Spleen (tissue), 11 donors: ENCODE measurements at regions not wholly inside any gene's neighbourhood (a gene's known extent, or its start where the extent isn't known, plus 50 kb on each side); places are given as distances from the start of the nearest gene placed in this dataset.

Experiments used
- DNase-seq: peaks from one replicate; pipeline ENCODE4 v3.0.0-alpha.2; 2020
- H3K27ac ChIP-seq, 8 donors: fragments of 200-600 bp; sonication (generic) in 7 of 8; 1 replicate in 4 of 8; 2 replicates in 4 of 8; pipeline versions ENCODE4 v1.5.0 to v1.8.0; 2016 to 2021; ENCODE audit warnings: inconsistent platforms in 4 of 8, mild to moderate bottlenecking in 4 of 8, moderate library complexity in 1 of 8
- H3K27me3 ChIP-seq, 7 donors: fragments of 200-600 bp; sonication (generic) in 6 of 7; replicated peaks in 1 of 7; 1 replicate in 4 of 7; 2 replicates in 3 of 7; pipeline versions ENCODE4 v1.5.0 to v1.8.0; 2016 to 2021; ENCODE audit warnings: inconsistent platforms in 3 of 7, mild to moderate bottlenecking in 1 of 7
- H3K36me3 ChIP-seq, 6 donors: fragments of 200-600 bp; sonication (generic) in 5 of 6; 1 replicate in 4 of 6; 2 replicates in 2 of 6; pipeline versions ENCODE4 v1.5.0 to v1.8.0; 2016 to 2021; ENCODE audit warnings: inconsistent platforms in 2 of 6
- H3K4me1 ChIP-seq, 6 donors: fragments of 200-600 bp; sonication (generic) in 5 of 6; 1 replicate in 3 of 6; 2 replicates in 3 of 6; pipeline versions ENCODE4 v1.5.0 to v1.8.0; 2016 to 2021; ENCODE audit warnings: inconsistent platforms in 3 of 6
- H3K4me3 ChIP-seq, 8 donors: fragments of 200-600 bp; sonication (generic) in 7 of 8; 1 replicate in 4 of 8; 2 replicates in 4 of 8; pipeline versions ENCODE4 v1.5.0 to v1.8.0; 2016 to 2021; ENCODE audit warnings: inconsistent platforms in 4 of 8, mild to moderate bottlenecking in 4 of 8, moderate library complexity in 2 of 8
- H3K9me3 ChIP-seq, 8 donors: fragments of 200-600 bp; sonication (generic) in 7 of 8; 1 replicate in 4 of 8; 2 replicates in 4 of 8; pipeline versions ENCODE4 v1.5.0 to v1.8.0; 2016 to 2021; ENCODE audit warnings: inconsistent platforms in 4 of 8
- POLR2A ChIP-seq, 3 donors: fragments of 450-650 bp; IDR thresholded peaks; one replicate each; pipeline ENCODE4 v1.5.1; 2017; ENCODE audit warnings: antibody characterized with exemption in 3 of 3, mild to moderate bottlenecking in 1 of 3
- POLR2AphosphoS5 ChIP-seq, 3 donors: sonication (generic); formaldehyde crosslinking; IDR thresholded peaks; one replicate each; pipeline ENCODE4 v1.5.1; 2017; ENCODE audit warnings: antibody characterized with exemption in 3 of 3
- WGBS, 5 donors: extraction: QIAGEN DNeasy Blood & Tissue Kit in 3 of 5; methylation state at CpG; one replicate each; pipeline versions ENCODE4 v1.1.5 to v1.1.7; 2013 to 2018; 5-methylcytosine and 5-hydroxymethylcytosine counted together
- intact Hi-C: fragments of 100-400 bp; cut with DNase I; formaldehyde crosslinking; loops from one replicate; pipeline ENCODE4 v1.15.0; 2023; ENCODE audit warnings: low total_unique reads
- TF ChIP-seq, protein P1 (sequence below), 11 experiments: fragments of 200-600 bp in 7 of 11; fragments of 450-650 bp in 4 of 11; sonication (generic) in 4 of 11; IDR thresholded peaks in 8 of 11; conservative IDR thresholded peaks in 3 of 11; 1 replicate in 7 of 11; 2 replicates in 4 of 11; pipeline versions ENCODE4 v1.4.0 to v1.8.0; 2016 to 2021; ENCODE audit warnings: antibody characterized with exemption in 11 of 11, inconsistent platforms in 4 of 11, mild to moderate bottlenecking in 1 of 11
- donor health status: healthy with polysubstance abuse.
- donor health status: DM: no; HTN: no; CAD: no; lungs with moderate emphysema.
- donor health status: DM: no; HTN: no; CAD: no.
- donor health status: Bipolar disorder and iron deficiency.
- donor health status: healthy.
- donor health status: DM: no; HTN: no; CAD: no.
- donor health status: DM: yes; HTN: yes; CAD: no.

DNA sequence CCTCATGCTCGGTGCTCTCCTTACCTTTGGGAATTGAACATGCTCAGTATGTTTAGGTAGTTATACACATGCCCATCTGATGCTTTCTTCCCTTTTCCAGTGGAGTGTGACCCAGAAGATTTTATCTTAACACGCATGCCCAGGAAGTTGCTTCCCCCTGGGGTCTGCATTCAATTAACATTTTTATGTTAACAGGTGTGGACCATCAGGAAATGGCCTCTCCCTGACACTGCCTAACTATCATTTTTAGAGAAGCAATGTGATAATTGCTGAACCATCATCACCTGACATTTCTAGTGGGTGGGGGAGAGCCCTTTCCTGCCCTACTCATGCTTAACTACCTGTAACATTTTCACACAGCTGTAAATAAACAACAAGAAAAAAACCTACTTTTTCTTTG, 55.1 kb upstream of the TGFBR2 start:
- H3K4me3 ChIP-seq = no peak overlapping the region
- H3K4me1 ChIP-seq = peaks cover 0 to 17% (median 2%) of the 10 kb centered on the region in 6 donors
- TF ChIP-seq POLR2AphosphoS5 (IDR thresholded peaks at IDR 0.05) = no peak
- TF ChIP-seq POLR2A (IDR thresholded peaks at IDR 0.05) = no peak
- TF ChIP-seq, protein P1, sequence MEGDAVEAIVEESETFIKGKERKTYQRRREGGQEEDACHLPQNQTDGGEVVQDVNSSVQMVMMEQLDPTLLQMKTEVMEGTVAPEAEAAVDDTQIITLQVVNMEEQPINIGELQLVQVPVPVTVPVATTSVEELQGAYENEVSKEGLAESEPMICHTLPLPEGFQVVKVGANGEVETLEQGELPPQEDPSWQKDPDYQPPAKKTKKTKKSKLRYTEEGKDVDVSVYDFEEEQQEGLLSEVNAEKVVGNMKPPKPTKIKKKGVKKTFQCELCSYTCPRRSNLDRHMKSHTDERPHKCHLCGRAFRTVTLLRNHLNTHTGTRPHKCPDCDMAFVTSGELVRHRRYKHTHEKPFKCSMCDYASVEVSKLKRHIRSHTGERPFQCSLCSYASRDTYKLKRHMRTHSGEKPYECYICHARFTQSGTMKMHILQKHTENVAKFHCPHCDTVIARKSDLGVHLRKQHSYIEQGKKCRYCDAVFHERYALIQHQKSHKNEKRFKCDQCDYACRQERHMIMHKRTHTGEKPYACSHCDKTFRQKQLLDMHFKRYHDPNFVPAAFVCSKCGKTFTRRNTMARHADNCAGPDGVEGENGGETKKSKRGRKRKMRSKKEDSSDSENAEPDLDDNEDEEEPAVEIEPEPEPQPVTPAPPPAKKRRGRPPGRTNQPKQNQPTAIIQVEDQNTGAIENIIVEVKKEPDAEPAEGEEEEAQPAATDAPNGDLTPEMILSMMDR (IDR thresholded peaks at IDR 0.05 in 8 of 11, conservative IDR thresholded peaks at IDR 0.05 in 3 of 11) = no peak
- no peak overlapping the region for H3K27ac ChIP-seq
- no peaks in the 10 kb centered on the region for H3K36me3 ChIP-seq
- no peaks in the 10 kb centered on the region for H3K9me3 ChIP-seq
- H3K27me3 ChIP-seq = no peaks in the 10 kb centered on the region
- no peak for DNase-seq
- 56 to 61% (median 58%) methylated on average over 2 of the region's 2 CpGs for WGBS, 5 donors
- intact Hi-C loops = no loop called here

DNA sequence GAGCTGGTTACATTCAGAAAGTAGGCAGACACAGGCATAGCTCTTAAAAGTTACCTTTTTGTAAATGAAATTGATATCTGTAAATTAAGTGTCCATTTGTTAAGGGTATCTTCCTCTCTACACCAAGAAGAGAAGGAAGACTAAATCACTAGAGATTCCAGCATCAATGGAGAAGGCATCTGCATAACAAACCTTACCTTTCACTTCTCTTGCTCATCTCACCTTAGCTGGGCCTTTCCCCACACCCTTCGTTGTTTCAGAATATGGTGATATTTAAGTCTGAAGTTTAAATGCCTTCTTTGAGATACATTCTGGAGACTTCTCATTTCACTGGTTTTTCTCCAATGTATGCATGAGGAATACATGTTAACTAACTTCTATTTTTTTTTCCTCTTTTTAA, 54.5 kb upstream of the TGFBR2 start:
- Histone ChIP-seq H3K27me3 (no peaks in the 10 kb centered on the region), H3K36me3 (no peaks in the 10 kb centered on the region), H3K9me3 (no peaks in the 10 kb centered on the region), H3K27ac (no peak overlapping the region), H3K4me1 (peaks cover 0 to 17% (median 2%) of the 10 kb centered on the region in 6 donors), H3K4me3 (no peak overlapping the region)
- intact Hi-C loops = no loop called here
- WGBS, 5 donors = 72 to 81% (median 78%) methylated on average over 1 of the region's 1 CpG
- DNase-seq = no peak
- TF ChIP-seq, protein P1 (IDR thresholded peaks at IDR 0.05 in 8 of 11, conservative IDR thresholded peaks at IDR 0.05 in 3 of 11) = no peak
- TF ChIP-seq POLR2AphosphoS5 (IDR thresholded peaks at IDR 0.05) (no peak), POLR2A (IDR thresholded peaks at IDR 0.05) (no peak)

DNA sequence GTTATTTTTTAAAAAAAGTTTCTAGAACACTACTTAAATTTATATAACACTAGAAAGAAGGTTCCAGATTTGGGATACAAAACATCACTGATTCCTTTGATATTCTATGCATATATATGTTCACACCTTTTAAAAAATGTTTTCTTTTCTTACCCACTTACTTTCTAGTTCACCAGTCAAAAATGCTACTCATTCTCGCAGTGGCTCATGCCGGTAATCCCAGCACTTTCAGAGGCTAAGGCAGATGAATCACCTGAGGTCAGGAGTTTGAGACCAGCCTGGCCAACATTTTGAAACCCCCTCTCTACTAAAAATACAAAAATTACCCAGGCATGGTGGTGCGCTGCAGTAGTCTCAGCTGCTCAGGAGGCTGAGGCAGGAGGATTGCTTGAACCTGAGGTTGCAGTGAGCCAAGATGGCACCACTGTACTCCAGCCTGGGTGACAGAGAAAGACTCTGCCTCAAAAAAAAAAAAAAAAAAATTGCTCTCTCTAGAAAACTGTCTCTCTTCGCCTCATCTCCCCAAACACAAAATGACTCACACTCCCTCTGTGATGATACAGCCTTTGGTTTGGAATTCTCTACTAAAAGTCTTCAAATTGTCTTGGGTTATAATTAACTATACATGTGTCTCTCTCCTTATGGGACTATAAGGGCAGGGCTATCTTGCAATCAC, 52.6 kb upstream of the TGFBR2 start:
- DNase-seq = no peak
- TF ChIP-seq, protein P1 (IDR thresholded peaks at IDR 0.05 in 8 of 11, conservative IDR thresholded peaks at IDR 0.05 in 3 of 11) = no peak
- no peak for TF ChIP-seq POLR2A (IDR thresholded peaks at IDR 0.05)
- TF ChIP-seq POLR2AphosphoS5 (IDR thresholded peaks at IDR 0.05) = no peak
- H3K36me3 ChIP-seq = no peaks in the 10 kb centered on the region
- WGBS, 5 donors = 83 to 94% (median 92%) methylated on average over 4 of the region's 4 CpGs
- H3K9me3 ChIP-seq = no peaks in the 10 kb centered on the region
- no peak overlapping the region for H3K27ac ChIP-seq
- intact Hi-C loops = no loop called here
- no peaks in the 10 kb centered on the region for H3K27me3 ChIP-seq
- H3K4me1 ChIP-seq = peaks cover 0 to 17% (median 2%) of the 10 kb centered on the region in 6 donors
- H3K4me3 ChIP-seq = no peak overlapping the region

DNA sequence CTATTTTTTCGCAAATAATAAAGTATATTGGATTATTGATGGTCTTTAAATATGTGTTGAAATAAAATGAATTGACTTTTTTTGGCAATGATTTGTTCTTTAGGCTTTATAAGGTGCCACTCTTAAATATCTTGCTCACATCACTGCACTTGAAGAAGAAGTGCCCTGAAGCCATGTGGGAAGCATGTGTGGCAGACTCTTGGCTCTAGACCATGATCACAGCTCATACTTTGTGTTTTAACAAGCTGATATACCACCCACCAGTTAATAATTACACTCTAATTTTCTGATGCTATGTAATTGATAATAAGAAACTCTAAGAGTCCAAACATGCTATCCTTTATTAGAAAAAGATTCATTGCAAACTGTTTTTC, 52.1 kb upstream of the TGFBR2 start:
- Histone ChIP-seq H3K4me1 (peaks cover 0 to 17% (median 2%) of the 10 kb centered on the region in 6 donors), H3K9me3 (no peaks in the 10 kb centered on the region), H3K4me3 (no peak overlapping the region), H3K27ac (no peak overlapping the region), H3K36me3 (no peaks in the 10 kb centered on the region), H3K27me3 (no peaks in the 10 kb centered on the region)
- intact Hi-C loops = no loop called here
- TF ChIP-seq POLR2A (IDR thresholded peaks at IDR 0.05) (no peak), POLR2AphosphoS5 (IDR thresholded peaks at IDR 0.05) (no peak)
- TF ChIP-seq, protein P1 (IDR thresholded peaks at IDR 0.05 in 8 of 11, conservative IDR thresholded peaks at IDR 0.05 in 3 of 11) = no peak
- no peak for DNase-seq
- 91 to 100% (median 95%) methylated on average over 1 of the region's 1 CpG for WGBS, 5 donors
